GM12878 (cell line): ENCODE measurements at regions not wholly inside any gene's neighbourhood (a gene's known extent, or its start where the extent isn't known, plus 50 kb on each side); places are given as distances from the start of the nearest gene placed in this dataset.

Experiments
- ATAC-seq: fragments of 200-7000 bp; cut with Tn5 transposase; 3 replicates; pipeline ENCODE4 v1.9.1; 2020; ENCODE audit warnings: mild to moderate bottlenecking, moderate library complexity
- BruUV-seq: library from RNA; stranded (reverse); fragments of 400-500 nt; replicated peaks from 2 replicates; lab custom pipeline; 2021; lab: Mats Ljungman, UMichigan
- CTCF ChIA-PET: fragments of 300-600 bp; sonication (Branson Sonifier 250); formaldehyde crosslinking; extraction: SDS; loops from one replicate; lab custom pipeline; 2021; ENCODE audit warnings: inconsistent platforms; lab: Yijun Ruan, JAX
- POLR2A ChIA-PET: fragments of 350-600 bp; formaldehyde crosslinking; extraction: SDS; loops from one replicate; lab custom pipeline; 2021; ENCODE audit warnings: inconsistent platforms; lab: Charles Lee
- RAD21 ChIA-PET: fragments of 300-600 bp; sonication (Branson Sonifier 250); formaldehyde crosslinking; loops from one replicate; lab custom pipeline; 2023; ENCODE audit warnings: antibody characterized with exemption; ENCODE audit not compliant: unreplicated experiment; lab: Charles Lee
- SMC1A ChIA-PET: fragments of 300-600 bp; sonication (Branson Sonifier 250); formaldehyde crosslinking; loops from one replicate; lab custom pipeline; 2023; ENCODE audit not compliant: unreplicated experiment, uncharacterized antibody; lab: Charles Lee
- DNase-seq: peaks from one replicate; pipeline ENCODE4 v3.0.0-alpha.2; 2011; ENCODE audit warnings: low read depth, low spot score
- FAIRE-seq: peaks from 3 replicates; lab custom pipeline; 2011; peaks lifted over from hg19 to GRCh38; lab: Jason Lieb, UNC
- H2AFZ ChIP-seq: 2 replicates; pipeline ENCODE4 v1.6.0; 2011; ENCODE audit warnings: low read depth, low read length, control low read depth; ENCODE audit not compliant: control insufficient read depth
- H3K27ac ChIP-seq: 2 replicates; pipeline ENCODE4 v1.5.1; 2011; ENCODE audit warnings: control low read depth; ENCODE audit not compliant: control insufficient read depth, insufficient read depth
- H3K27me3 ChIP-seq, 2 experiments: replicated peaks in 1 of 2; 2 replicates each; pipeline versions ENCODE4 v1.6.0 to v1.6.1; 2011; ENCODE audit warnings: low read length in 1 of 2; ENCODE audit not compliant: control insufficient read depth in 2 of 2, insufficient read depth in 2 of 2
- H3K36me3 ChIP-seq, 2 experiments: 2 replicates each; pipeline ENCODE4 v1.5.1; 2011; ENCODE audit warnings: low read length in 1 of 2; ENCODE audit not compliant: control insufficient read depth in 2 of 2, insufficient read depth in 2 of 2
- H3K4me1 ChIP-seq: 2 replicates; pipeline ENCODE4 v1.6.1; 2011; ENCODE audit warnings: mild to moderate bottlenecking, low read length, moderate library complexity, mixed read lengths; ENCODE audit not compliant: control insufficient read depth, insufficient read depth
- H3K4me2 ChIP-seq: 2 replicates; pipeline ENCODE4 v1.6.0; 2011; ENCODE audit warnings: control low read depth; ENCODE audit not compliant: control insufficient read depth, insufficient read depth
- H3K4me3 ChIP-seq: fragments of 200-600 bp; sonication (generic); 2 replicates; pipeline ENCODE4 v1.5.1; 2016
- H3K79me2 ChIP-seq: 2 replicates; pipeline ENCODE4 v1.6.0; 2011; ENCODE audit warnings: low read length; ENCODE audit not compliant: control insufficient read depth, insufficient read depth
- H3K9ac ChIP-seq: 2 replicates; pipeline ENCODE4 v1.8.0; 2011; ENCODE audit warnings: low read length, control low read depth, mixed read lengths; ENCODE audit not compliant: control insufficient read depth, insufficient read depth
- H3K9me3 ChIP-seq: replicated peaks from 3 replicates; pipeline ENCODE4 v1.5.1; 2011; ENCODE audit warnings: mild to moderate bottlenecking, low read length; ENCODE audit not compliant: control insufficient read depth, insufficient read depth
- H4K20me1 ChIP-seq: 2 replicates; pipeline ENCODE4 v1.6.0; 2011; ENCODE audit not compliant: control insufficient read depth, insufficient read depth
- BCL3 ChIP-seq: IDR thresholded peaks from 2 replicates; pipeline ENCODE4 v1.6.1; 2011; ENCODE audit warnings: borderline replicate concordance, low read depth, mild to moderate bottlenecking, moderate library complexity, low read length; ENCODE audit not compliant: insufficient read depth, poor library complexity, severe bottlenecking
- BMI1 ChIP-seq: fragments of 450-650 bp; IDR thresholded peaks from 2 replicates; pipeline ENCODE4 v1.6.1; 2016; ENCODE audit warnings: mild to moderate bottlenecking, moderate library complexity, borderline replicate concordance
- CREM ChIP-seq: IDR thresholded peaks from 2 replicates; pipeline ENCODE4 v1.6.1; 2014; ENCODE audit warnings: antibody characterized with exemption, low read depth
- EGR1 ChIP-seq, 2 experiments: IDR thresholded peaks; 1 replicate in 1 of 2; 2 replicates in 1 of 2; pipeline ENCODE4 v1.6.1; 2011 to 2012; ENCODE audit warnings: low read depth in 2 of 2, low read length in 2 of 2, borderline replicate concordance in 1 of 2, mild to moderate bottlenecking in 1 of 2, moderate library complexity in 1 of 2
- MLLT1 ChIP-seq: fragments of 450-650 bp; IDR thresholded peaks from 2 replicates; pipeline ENCODE4 v1.6.1; 2016; ENCODE audit warnings: mild to moderate bottlenecking
- STAT1 ChIP-seq: fragments of 450-650 bp; conservative IDR thresholded peaks from 2 replicates; pipeline ENCODE4 v1.6.1; 2014; ENCODE audit warnings: antibody characterized with exemption, mild to moderate bottlenecking
- SUZ12 ChIP-seq: fragments of 200-600 bp; sonication (generic); IDR thresholded peaks from one replicate; pipeline ENCODE4 v1.6.1; 2018; ENCODE audit warnings: antibody characterized with exemption, mild to moderate bottlenecking; ENCODE audit not compliant: unreplicated experiment
- ZBED1 ChIP-seq: IDR thresholded peaks from 2 replicates; pipeline ENCODE4 v1.6.1; 2016; ENCODE audit warnings: borderline replicate concordance
- ZNF592 ChIP-seq: fragments of 450-650 bp; IDR thresholded peaks from 2 replicates; pipeline ENCODE4 v1.6.1; 2017; ENCODE audit warnings: mild to moderate bottlenecking, moderate library complexity
- WGBS: methylation state at CpG from one replicate; pipeline ENCODE4 v1.1.6; 2016; ENCODE audit warnings: low lambda C conversion rate; ENCODE audit not compliant: insufficient replicate concordance, insufficient coverage; ENCODE audit errors: missing lambda C conversion rate; 5-methylcytosine and 5-hydroxymethylcytosine counted together
- in situ Hi-C: fragments of 300-500 bp; cut with MboI; formaldehyde crosslinking; loops from 9 replicates; pipeline ENCODE4 v1.14.3; 2018; ENCODE audit warnings: mixed read lengths
- intact Hi-C: fragments of 100-400 bp; cut with micrococcal nuclease; formaldehyde crosslinking; loops from one replicate; pipeline ENCODE4 v1.14.2; 2022; ENCODE audit not compliant: unreplicated experiment
- TF ChIP-seq, protein P1 (sequence below): fragments of 450-650 bp; IDR thresholded peaks from 2 replicates; pipeline ENCODE4 v1.6.1; 2017; ENCODE audit warnings: mild to moderate bottlenecking, low read depth, inconsistent platforms; ENCODE audit not compliant: poor library complexity, severe bottlenecking
- TF ChIP-seq, protein P2 (sequence below): fragments of 450-650 bp; IDR thresholded peaks from 2 replicates; pipeline ENCODE4 v1.6.1; 2017; ENCODE audit warnings: mild to moderate bottlenecking, moderate library complexity

DNA sequence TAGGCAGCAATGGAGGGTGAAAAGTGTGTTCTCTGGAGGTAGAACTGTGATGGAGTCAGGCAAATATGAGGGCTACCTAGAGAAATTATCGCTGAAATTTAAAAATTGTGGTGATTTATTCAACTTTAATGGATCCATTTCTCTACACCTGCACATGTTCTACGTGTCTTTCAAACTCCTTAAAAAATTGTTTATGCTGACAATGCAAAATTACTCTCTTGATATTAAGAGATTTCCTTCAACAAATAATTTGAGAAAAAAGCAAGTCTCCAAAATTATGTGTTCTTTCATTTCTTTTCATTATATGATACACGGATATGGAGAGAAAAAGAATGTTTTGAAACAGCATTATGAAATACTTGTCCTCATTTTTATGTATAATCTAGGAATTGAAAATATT lies 1151.4 kb upstream of the PABPC4L start:
- no peaks in the 10 kb centered on the region for H3K79me2 ChIP-seq
- in situ Hi-C loops, result no loop called here
- POLR2A ChIA-PET, result no interaction called here
- FAIRE-seq (no peak), DNase-seq (no peak), ATAC-seq (no peak)
- no peak overlapping the region for H3K27ac ChIP-seq
- SMC1A ChIA-PET, result no interaction called here
- H2AFZ ChIP-seq, result no peak overlapping the region
- no TSS peak for BruUV-seq
- H3K9me3 ChIP-seq, result no peaks in the 10 kb centered on the region
- CTCF ChIA-PET, result no interaction called here
- H3K36me3 ChIP-seq, result no peaks in the 10 kb centered on the region
- H3K27me3 ChIP-seq, result no peaks in the 10 kb centered on the region
- no peak overlapping the region for H3K4me3 ChIP-seq
- no peak overlapping the region for H3K9ac ChIP-seq
- intact Hi-C loops, result no loop called here
- RAD21 ChIA-PET, result no interaction called here
- no peaks in the 10 kb centered on the region for H3K4me1 ChIP-seq
- 0% methylated on average over 3 of the region's 3 CpGs for WGBS
- no peaks in the 10 kb centered on the region for H4K20me1 ChIP-seq
- no peak overlapping the region for H3K4me2 ChIP-seq
- no peak for TF ChIP-seq SUZ12
- TF ChIP-seq BCL3, result no peak
- no peak for TF ChIP-seq STAT1
- TF ChIP-seq ZBED1, result no peak
- TF ChIP-seq, protein P1, sequence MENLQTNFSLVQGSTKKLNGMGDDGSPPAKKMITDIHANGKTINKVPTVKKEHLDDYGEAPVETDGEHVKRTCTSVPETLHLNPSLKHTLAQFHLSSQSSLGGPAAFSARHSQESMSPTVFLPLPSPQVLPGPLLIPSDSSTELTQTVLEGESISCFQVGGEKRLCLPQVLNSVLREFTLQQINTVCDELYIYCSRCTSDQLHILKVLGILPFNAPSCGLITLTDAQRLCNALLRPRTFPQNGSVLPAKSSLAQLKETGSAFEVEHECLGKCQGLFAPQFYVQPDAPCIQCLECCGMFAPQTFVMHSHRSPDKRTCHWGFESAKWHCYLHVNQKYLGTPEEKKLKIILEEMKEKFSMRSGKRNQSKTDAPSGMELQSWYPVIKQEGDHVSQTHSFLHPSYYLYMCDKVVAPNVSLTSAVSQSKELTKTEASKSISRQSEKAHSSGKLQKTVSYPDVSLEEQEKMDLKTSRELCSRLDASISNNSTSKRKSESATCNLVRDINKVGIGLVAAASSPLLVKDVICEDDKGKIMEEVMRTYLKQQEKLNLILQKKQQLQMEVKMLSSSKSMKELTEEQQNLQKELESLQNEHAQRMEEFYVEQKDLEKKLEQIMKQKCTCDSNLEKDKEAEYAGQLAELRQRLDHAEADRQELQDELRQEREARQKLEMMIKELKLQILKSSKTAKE, result no peak
- TF ChIP-seq ZNF592, result no peak
- TF ChIP-seq, protein P2, sequence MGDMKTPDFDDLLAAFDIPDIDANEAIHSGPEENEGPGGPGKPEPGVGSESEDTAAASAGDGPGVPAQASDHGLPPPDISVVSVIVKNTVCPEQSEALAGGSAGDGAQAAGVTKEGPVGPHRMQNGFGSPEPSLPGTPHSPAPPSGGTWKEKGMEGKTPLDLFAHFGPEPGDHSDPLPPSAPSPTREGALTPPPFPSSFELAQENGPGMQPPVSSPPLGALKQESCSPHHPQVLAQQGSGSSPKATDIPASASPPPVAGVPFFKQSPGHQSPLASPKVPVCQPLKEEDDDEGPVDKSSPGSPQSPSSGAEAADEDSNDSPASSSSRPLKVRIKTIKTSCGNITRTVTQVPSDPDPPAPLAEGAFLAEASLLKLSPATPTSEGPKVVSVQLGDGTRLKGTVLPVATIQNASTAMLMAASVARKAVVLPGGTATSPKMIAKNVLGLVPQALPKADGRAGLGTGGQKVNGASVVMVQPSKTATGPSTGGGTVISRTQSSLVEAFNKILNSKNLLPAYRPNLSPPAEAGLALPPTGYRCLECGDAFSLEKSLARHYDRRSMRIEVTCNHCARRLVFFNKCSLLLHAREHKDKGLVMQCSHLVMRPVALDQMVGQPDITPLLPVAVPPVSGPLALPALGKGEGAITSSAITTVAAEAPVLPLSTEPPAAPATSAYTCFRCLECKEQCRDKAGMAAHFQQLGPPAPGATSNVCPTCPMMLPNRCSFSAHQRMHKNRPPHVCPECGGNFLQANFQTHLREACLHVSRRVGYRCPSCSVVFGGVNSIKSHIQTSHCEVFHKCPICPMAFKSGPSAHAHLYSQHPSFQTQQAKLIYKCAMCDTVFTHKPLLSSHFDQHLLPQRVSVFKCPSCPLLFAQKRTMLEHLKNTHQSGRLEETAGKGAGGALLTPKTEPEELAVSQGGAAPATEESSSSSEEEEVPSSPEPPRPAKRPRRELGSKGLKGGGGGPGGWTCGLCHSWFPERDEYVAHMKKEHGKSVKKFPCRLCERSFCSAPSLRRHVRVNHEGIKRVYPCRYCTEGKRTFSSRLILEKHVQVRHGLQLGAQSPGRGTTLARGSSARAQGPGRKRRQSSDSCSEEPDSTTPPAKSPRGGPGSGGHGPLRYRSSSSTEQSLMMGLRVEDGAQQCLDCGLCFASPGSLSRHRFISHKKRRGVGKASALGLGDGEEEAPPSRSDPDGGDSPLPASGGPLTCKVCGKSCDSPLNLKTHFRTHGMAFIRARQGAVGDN, result no peak
- no peak for TF ChIP-seq MLLT1
- no peak for TF ChIP-seq BMI1
- TF ChIP-seq EGR1 (IDR thresholded peaks at IDR 0.05; ENCODE audit: borderline replicate concordance in 1 of 2, low read depth in 2 of 2, low read length in 2 of 2), result no peak
- TF ChIP-seq CREM, result no peak
